NCI-H146 treated with DMSO at 0.1 percent for 48 hours (cell line): ENCODE measurements at regions not wholly inside any gene's neighbourhood (a gene's known extent, or its start where the extent isn't known, plus 50 kb on each side); places are given as distances from the start of the nearest gene placed in this dataset.

Source experiments
- DNase-seq: peaks from one replicate; lab custom pipeline; 2025; ENCODE audit not compliant: unreplicated experiment; lab: John Stamatoyannopoulos, UW

- DNase-seq, result no peak
Observed at GRCh38 chr18:10207682-10208345, 246.6 kb upstream of the APCDD1 start.

DNA sequence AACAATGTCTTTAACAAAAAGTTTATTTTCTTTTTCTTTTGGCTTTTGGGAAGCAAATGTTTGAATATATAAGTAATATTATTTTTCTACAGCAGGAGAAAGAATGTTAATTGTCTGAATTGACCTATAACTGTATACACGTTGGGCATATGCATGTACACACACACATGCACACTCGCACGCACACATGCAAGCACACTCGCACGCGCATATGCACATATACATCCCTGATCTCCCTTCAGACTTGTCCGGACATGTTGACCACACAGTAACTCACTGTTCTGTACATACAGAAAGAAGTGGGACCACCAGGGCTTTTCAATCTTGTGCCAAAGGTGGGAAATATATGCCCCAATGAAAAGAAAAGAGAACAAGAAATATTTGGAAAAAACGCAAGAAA lies 245.1 kb upstream of the APCDD1 start:
- no peak for DNase-seq

GRCh38 chr18:10210057-10210633 lies 244.3 kb upstream of the APCDD1 start:
- DNase-seq, result no peak

GRCh38 chr18:10213526-10213925 lies 240.9 kb upstream of the APCDD1 start:
- DNase-seq, result peak; percentile 69

DNA sequence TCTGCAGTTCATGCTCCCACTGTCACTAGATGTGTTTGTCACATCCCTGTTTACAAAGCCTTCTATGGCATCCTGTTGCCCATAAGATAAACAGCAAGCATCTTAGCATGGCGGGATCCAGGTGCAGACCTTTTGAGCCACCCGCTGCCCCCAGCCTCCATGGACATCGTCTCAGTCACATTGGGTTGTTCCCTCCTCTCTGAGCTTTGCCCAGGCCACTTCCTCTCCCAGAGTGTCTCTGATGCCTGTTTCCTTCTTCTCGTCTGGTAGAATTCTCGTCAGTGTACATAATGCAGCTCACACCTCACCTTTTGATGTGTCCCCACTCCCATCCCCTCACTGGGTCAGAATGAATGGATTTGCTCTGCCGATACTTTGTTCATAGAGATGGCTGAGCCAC lies 239.0 kb upstream of the APCDD1 start:
- no peak for DNase-seq

DNA sequence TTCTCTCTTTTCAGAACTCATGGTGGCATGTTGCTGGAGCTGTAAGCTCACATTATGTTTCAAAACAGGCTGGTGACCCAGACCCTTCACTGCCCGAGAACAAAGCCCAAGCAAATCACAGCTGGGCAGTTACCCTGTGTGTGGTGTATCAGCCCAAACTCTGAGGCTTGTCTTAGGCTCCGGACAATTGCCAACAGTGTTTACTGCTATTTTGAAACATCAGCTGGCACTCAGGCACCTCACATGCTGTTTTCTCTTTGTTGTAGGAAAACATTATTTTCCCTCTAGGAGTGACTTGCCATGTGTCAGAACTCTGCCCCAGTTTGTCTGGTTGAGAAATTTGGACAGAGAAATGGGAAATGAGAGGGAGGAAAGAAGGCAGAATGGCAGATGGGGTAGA lies 237.6 kb upstream of the APCDD1 start:
- DNase-seq, result no peak

DNA sequence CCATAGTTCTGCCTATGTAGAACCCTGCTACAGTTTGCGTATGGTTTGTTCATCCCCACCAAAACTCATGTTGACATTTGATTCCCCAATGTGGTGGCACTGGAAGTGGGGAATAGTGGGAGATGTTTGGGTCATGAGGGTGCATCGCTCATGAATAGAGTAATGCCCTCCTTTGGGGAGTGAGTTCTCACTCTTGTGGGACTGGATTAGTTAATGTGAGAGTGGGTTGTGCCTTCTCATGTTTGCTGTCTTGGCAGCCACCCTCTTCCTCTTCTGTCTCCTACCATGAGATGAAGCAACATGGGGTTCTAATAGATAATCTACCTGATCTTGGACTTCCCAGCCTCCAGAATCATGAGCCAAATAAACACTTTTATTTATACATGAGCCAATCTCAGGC lies 237.2 kb upstream of the APCDD1 start:
- no peak for DNase-seq

GRCh38 chr18:10225300-10225699 lies 229.1 kb upstream of the APCDD1 start:
- DNase-seq, result no peak

DNA sequence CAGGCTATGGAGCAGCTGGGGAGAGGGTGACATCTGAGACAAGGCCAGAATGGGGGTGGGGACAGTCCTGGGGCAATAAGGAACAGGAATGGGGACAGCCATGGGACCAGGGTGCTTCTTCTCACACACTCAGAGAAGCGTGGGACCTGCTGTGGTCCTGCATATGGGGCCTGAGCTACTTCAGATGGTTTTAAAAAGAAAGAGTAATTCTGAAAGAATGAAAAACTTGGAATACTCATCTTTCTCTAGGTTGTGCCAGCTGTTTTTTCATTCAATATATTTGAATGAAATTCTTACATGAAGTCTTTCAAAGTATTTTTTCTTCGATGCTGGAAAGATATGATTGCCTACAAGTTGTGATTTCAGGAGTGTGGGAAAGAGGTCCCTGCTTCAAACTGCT lies 227.5 kb upstream of the APCDD1 start:
- no peak for DNase-seq

- no peak for DNase-seq
Observed at GRCh38 chr18:10228326-10228725, 226.1 kb upstream of the APCDD1 start.

- DNase-seq, result no peak
Observed at GRCh38 chr18:10229458-10229857, 225.0 kb upstream of the APCDD1 start.

DNA sequence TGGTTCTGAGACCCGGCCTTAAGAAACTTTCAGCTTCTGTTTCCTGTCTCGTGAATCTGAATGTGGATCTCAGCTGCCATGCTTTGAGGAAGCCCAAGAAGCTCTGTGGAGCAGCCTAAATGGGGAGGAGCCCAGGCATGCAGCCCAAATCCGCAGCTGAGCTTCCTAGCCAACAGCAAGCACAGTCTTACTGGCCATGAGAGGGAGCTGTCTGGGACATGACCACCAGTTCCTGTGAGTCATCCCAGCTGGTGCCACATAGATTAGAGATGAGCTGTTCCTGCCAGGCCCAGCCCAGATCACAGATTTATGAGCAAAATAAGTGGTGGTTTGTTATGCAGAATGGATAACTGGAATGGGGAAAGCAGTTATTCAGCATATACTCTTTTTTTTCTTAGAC lies 224.4 kb upstream of the APCDD1 start:
- DNase-seq, result no peak

GRCh38 chr18:10231220-10231619 lies 223.2 kb upstream of the APCDD1 start:
- no peak for DNase-seq

DNA sequence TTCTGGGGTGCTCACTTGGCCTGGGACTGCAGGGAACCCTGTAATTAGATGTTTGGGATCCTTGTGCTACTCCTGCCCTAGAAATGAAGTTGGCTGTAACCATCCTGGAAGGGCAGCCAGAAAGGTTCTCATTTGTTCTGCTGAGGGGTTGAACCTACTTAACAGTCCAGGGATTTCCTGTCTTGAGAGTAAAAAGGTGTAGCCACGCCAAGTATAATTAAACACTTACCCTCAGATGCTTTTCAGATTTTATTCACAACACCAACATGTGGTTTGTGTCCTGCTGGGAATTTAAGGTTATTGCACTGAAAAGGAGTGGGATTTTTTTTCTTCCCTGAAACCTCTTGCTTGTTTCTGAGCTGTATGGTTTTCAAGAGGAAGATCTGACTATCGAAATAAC lies 222.4 kb upstream of the APCDD1 start:
- no peak for DNase-seq

DNA sequence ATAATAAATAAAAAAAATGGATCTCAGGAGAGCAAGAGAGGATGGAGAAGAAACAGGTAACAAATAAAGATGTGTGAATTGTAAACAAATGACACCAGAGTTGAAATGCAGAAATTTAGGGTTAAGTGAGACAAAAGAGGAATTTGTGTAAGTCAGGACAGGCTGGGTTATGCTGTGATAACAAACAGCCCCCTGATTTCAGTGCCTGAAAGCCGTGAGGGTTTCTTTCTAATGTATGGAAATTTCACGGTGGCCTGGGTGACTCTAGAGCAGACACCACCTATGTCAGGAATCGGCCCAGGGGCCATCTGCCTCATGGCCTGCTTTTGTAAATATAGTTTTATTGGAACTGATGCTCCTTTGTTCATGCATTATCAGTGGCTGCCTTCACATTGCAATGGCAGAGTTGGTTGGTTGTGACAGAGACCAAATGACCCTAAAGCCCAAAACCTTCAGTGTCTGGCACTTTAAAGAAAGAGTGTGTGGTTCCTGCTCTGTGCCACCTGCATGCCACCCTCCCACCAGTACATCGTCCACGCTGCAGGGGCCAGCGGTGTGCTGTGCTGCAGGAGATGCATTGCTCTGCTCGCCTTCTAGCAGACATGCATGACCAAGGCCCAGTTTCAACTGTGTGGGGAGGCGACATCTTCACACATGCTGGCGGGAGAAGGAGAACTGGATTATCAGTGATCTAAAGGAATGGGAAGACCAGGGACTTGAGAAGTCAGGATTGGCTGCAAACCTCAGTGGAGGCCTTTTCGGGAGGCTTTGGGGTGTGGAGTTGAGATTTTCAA lies 221.2 kb upstream of the APCDD1 start:
- DNase-seq, result no peak

- DNase-seq, result no peak
Observed at GRCh38 chr18:10234281-10234680, 220.2 kb upstream of the APCDD1 start.

- DNase-seq, result no peak
Observed at GRCh38 chr18:10234912-10235660, 219.3 kb upstream of the APCDD1 start.

DNA sequence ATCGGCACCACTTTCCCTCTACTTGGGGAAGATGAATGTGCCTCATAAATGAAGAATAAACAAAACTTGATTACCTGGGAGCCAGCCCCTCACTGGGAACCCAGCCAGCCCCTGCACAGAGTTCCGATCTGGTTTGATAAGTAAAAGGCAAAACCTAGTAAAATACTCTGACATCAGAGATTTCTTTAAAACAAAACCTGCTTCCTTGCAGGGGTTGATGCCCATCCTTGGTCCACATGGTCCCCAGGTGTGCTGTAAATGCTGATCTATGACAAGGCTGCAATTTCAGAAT lies 218.8 kb upstream of the APCDD1 start:
- DNase-seq, result no peak

DNA sequence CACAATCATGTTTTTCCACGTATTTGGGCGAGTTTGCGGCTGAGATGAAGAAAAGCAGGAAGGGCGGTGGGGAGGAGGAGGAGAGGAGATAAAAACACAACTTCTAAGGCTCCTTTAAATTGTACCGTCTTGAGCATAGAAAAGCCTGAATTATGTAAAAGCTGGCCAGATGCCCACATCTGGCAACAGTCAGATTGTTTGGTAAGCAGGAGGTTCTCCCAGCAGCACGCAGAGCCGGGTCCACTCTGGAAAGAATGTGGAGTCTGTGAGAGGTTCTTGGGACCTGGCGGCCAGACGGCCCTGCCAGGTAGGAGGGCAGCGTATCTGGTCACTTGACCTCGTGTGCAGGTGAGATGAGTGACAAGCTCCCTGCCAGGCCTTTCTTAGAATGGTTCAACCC lies 215.3 kb upstream of the APCDD1 start:
- DNase-seq, result no peak

- DNase-seq, result no peak
Observed at GRCh38 chr18:10239991-10240634, 214.3 kb upstream of the APCDD1 start.

GRCh38 chr18:10240973-10241372 lies 213.5 kb upstream of the APCDD1 start:
- no peak for DNase-seq
